Non-pigmented ciliary epithelial cell (primary cell): ENCODE measurements at regions not wholly inside any gene's neighbourhood (a gene's known extent, or its start where the extent isn't known, plus 50 kb on each side); places are given as distances from the start of the nearest gene placed in this dataset.
"Not testable (repeated sequence)": the region's sequence is repeated elsewhere in the genome, so short reads cannot be mapped to it uniquely, and the experiment has no call there.

Experiments
- DNase-seq: peaks from one replicate; pipeline ENCODE4 v3.0.0-alpha.2; 2010; ENCODE audit warnings: low read depth

DNA sequence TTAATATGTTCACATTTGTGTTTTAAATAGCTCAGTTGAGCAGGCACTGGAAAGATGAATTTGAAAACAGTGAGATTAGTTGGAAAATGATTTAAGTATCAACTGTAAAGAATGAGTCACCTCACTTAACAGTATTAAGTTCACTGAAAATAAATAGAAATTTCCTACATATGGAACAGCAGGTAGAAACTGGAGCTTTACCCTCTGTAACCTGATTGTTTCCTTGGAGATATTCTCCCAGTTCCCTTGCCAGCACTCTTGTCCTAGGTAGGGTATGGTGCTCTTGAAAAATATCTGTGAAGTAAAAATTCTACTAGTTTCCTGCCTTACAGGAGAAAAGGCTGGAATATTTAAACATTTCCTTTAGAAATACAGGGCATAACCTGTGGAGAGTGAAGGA, 81.3 kb upstream of the DLGAP1 start:
- DNase-seq, result no peak

DNA sequence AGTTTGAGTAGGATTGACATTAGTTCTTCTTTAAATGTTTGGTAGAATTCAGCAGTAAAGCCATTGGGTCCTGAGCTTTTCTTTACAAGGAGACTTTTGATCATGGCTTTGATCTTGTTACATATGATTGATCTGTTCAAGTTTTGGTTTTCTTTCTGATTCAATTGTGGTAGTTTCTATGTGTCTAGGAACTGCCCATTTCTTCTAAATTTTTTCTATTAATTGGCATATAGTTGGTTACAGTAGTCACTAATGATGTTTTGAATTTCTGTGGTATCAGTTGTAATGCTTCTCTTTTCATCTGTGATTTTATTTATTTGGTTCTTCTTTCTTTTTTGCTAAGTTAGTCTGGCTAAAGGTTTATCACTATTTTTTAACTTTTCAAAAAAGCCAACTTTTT, 73.3 kb upstream of the DLGAP1 start:
- no peak for DNase-seq

DNA sequence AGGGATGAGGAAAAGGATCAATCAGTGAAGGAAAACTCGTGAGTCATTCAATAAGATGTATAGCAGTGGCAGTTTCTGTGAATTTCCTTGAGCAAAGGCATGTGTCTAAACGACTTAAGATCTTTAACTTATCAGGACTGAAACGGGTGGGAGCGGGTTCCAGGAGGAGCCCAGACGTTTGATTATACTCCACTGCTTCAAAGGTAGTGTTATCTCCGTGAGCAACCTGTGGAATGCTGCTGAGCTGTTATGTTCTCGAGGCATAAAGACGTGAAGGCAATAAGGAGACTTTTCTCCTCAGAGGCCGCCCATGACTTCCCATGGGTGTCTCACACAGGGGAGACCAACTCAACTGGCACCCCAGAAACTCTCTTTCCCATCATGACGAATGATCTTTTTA, 72.7 kb upstream of the DLGAP1 start:
- DNase-seq, result not testable (repeated sequence)

DNA sequence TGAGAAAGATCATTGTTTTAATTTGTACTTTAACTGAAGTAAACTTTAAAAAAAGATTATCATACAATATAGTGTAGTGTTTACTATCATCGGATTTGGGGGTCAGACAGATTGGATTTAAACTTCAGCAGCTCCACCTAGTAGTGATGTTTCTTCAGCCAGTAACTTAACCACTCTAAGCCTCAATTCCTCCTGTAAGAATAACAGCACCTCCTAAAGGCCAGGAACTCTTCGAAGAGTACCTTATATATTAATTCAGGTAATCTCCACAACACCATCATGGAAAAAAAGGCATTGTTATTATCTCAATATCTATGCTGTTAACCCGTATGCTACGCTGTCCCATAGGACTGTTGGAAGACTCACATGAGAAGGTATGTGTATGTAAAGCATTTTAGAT, 69.0 kb upstream of the DLGAP1 start:
- no peak for DNase-seq

DNA sequence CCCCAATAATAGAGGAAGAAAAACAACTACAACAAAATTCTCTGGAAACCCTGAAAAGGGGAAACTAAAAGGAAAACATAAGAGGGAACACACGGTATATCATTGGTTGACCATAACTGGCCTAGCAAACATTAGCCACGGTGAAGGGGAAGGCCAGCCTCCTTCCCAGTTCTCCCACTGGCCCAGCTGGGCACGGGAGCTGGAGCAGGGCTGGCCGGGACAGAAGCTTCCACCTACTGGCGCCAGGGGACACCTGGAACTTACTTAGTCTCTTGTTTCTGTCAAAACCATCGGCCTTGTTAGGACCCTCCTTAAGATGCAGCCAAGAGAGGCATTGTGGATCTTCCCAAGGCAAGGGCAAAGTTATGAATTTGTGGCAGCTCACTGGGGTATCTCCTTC, 56.1 kb upstream of the DLGAP1 start:
- no peak for DNase-seq

DNA sequence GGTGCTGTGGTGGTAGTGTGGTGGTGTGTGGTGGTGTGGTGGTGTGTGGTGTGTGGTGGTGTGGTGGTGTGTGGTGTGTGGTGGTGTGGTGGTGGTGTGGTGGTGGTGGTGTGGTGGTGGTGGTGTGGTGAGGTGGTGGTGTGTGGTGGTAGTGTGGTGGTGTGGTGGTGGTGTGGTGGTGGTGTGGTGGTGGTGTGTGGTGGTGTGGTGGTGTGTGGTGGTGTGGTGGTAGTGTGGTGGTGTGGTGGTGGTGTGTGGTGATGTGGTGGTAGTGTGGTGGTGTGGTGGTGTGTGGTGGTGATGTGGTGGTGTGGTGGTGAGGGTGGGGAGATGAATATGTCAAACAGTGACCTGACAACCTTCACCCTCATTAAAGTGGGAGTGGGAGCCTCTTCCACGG, 55.6 kb upstream of the DLGAP1 start:
- DNase-seq, result no peak

DNA sequence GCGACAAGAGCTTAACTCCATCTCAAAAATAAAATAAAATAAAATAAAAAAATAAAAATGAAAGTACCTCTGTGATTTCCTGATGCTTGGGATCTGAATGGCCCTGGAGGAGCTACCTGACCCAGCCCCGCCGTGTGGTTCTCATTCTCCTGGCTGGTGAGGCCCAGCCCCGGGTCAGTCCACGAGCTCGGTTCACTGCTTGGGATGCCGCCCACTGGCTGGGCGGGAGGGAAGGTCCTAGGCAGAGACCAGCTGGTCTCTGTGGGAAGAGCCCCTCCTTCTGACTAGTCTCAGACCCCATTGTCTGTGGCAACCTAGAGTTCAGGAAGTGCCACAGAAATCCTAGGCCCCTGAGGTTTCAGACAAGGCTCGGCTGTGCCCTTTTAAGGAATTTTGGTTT, 55.1 kb upstream of the DLGAP1 start:
- DNase-seq, result no peak
